NOMO-1 treated with dmso at 0.1 percent for 144 hours (cell line): ENCODE measurements at regions not wholly inside any gene's neighbourhood (a gene's known extent, or its start where the extent isn't known, plus 50 kb on each side); places are given as distances from the start of the nearest gene placed in this dataset.

Experiments used
- DNase-seq: peaks from one replicate; lab custom pipeline; 2025; ENCODE audit not compliant: unreplicated experiment; lab: John Stamatoyannopoulos, UW

DNA sequence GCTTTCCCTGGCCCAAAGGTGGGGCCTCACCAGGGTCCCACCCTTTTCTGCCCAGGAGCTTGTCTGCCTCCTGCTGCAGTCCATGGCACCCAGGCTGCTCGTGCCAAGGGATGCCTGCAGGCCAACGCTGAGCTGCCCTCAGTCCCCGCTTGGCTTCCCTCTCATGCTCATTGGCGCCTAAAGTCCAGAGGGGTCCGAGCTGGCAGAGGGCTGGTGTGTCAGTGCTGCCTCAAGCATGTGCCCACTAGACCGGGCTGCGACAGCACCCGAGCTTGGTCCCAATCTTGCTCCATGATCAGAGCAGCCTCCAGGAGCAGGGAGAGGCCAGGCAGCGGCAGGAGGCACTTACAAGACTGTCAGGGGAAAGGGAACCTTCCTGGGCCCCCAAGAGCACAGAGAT lies 287.0 kb downstream of the ICOS start:
- no peak for DNase-seq

DNA sequence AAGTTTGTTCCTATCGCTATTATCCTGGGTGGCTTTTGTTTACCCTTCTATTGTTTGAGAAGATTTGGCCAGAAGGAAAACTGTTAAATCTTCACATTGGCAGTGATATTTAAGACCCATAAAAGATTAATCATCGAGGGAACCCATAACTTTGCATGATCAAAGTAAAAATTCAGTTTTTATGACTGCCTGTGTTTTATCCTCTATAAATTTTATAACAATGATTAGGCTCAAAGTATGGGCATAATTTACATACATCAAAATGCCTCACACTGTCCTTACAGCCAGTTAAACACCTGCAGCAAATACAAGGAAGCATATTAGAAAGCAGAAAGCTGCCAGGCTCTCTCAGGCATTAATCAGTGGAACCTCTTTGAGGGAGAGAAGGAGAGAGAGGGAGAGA lies 289.1 kb downstream of the ICOS start:
- DNase-seq: no peak

- no peak for DNase-seq
Observed at GRCh38 chr2:204226305-204226880, 289.8 kb downstream of the ICOS start.

GRCh38 chr2:204228169-204228886 lies 291.8 kb downstream of the ICOS start:
- DNase-seq: no peak

GRCh38 chr2:204234248-204234647 lies 297.7 kb downstream of the ICOS start:
- no peak for DNase-seq

- no peak for DNase-seq
Observed at GRCh38 chr2:204234879-204235278, 298.3 kb downstream of the ICOS start.

DNA sequence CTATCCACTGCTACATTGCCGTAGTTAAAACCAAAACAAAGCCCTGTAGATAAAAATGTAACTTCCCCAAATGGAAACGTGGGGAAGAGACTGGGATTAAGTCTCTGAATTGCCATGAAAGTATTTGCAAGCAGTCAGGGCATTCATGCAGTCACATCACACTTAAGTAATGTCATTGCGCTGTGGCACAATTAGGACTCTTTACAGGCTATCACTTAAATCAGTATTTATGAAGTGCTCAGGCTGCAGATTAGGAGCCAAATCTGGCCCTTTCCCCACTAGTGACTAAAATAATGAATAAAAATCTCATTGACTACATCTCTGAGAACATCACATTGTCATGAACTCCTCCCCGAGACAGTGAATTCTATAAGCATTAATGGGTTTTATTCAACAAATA lies 300.9 kb downstream of the ICOS start:
- DNase-seq: no peak

GRCh38 chr2:204239411-204240165 lies 303.0 kb downstream of the ICOS start:
- DNase-seq: no peak

DNA sequence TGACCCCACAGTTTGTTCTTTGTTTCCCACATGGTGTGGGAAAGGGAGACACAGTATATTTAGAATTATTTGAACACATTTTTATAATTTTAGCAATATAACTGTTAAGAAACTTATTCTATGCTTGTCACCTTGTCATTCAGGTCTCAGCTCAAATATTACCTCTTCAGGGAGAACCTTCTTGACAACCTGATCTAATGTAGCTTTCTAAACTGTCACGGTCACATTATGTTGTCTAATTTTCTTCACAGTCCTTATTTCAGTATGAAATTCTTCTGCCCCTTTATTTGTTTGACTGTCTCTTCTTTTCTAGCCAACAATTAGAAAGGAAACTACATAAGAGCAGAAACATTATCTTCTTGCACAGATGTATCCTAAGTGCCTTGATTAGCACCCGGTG lies 304.3 kb upstream of the PARD3B start:
- DNase-seq: no peak

DNA sequence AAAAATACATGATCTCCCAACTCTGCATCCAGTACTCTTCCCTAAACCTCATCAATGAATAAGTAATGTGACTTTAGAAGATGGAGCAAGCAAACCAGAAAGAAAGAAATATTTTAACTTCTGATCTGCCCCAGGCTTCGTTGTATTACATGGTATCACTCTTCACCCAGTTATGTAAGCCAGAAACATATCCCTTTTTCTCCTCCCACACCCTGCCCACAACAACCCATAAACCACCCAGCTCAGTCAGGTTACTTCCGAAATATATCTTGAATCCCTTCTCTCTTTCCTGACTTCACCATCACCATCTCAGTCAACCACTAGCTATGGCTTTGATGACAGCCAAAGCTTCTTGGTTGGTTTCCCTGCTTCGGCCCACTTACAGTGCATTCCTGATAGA lies 295.8 kb upstream of the PARD3B start:
- DNase-seq: no peak

DNA sequence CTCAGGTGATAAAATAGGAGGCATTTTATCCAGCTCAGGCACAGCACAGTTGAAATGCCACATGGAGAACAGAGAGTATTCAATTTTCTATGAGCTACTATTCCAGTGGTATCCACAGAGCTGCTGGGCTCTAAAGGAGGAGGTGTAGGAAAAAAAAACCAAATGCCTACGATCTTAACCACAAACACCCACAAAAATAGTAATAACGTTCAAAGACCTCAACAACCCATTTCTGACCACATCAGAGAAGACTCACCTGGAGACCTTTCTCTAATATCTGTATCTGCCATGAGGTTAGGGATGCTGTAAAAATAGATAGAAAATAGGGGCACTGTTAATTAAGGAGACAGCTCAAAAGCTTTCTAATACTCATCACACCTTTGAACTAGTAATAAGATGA lies 294.6 kb upstream of the PARD3B start:
- no peak for DNase-seq

DNA sequence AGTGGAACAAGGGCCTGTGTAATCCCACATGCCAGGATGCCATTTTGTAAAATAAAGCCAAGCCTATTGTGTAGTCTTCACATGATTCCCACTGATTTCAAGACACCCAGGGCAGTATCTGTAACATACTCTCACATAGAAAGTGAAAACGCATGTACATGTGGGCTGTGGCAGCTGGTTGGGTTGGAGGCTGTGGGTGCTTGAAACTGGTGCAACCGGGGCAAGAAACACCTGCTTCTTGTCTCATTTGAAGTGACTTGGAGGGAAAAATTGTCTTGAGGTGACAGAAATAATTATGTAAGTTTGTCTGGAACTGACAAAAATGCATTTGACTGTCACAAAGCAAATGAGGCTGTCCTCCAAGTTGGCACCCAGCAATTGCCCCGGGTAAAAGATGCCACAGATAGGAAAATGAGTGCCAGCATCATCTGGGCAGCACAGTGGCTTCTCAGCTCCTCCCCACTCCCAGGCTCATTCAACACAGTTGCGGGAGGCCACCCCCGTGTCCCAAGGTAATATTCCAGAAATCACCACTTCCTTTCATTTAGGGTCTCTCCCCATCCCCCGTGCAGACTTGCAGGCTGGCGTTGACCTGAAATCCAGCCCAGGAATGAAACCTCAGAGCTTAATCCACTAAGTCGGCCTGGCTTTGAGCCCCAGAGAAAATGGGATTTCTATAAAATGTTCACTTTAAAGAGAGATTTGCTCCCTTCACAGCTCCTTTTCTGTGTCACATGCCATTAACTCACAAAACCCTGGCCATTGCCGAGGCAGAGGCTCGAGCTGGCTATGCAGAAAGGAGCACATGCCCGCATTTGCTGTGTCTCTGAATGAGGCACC lies 293.9 kb upstream of the PARD3B start:
- no peak for DNase-seq

GRCh38 chr2:204251998-204252376 lies 293.3 kb upstream of the PARD3B start:
- no peak for DNase-seq

DNA sequence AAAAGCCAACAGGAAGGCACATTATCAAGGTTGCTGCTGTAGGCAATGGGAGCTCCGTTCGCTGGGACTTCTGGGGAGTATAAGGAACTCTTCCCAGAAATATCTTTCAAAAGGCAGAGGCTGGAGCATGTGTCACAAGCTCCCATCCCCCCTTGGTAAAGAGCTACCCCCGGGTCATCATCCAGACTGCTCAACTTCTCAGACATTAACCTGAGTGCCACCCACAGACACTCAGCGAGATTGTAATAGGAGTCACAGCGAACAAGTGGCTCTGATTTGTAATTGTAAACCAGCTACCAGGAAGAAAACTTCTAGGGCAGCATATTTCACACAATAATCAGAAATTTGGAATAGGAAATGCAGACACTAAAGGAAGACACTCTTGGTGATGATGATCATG lies 290.2 kb upstream of the PARD3B start:
- no peak for DNase-seq

DNA sequence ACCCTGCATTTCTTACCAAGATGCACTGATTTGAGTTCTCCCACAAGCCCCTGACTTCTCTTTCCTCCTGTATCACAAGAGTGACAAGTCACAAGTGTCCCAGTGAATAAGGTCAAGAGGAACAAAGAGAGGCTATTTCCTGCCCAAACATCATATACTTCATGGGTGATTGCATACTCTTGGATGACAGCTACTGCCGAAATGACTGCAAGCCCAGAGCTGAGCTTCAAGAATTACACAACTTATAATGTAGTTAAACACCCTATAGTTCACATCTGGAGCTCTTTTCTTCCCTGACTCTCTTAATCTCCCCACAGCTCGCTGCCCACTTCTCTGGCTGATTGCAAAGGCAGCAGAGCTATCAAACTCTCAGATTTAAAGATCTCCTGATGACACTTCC lies 289.7 kb upstream of the PARD3B start:
- no peak for DNase-seq

DNA sequence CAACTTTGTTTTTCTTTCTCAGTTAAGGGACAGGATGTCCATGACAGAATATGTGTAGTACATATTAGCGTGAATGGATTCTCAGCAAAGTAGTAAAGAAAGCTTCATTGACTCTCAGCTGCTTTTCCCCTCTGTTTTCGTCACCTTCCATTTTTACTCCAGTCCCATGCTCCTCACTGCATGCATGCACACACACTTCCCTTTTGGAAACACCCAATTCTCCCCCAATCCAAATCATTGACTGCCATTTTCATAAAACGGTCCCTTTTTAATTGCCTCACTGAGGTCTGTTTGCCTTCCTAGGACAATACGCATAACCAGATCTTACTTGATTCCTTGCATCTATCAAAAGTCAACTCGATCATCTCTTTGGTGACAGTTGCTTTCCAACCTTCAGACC lies 287.5 kb upstream of the PARD3B start:
- no peak for DNase-seq

DNA sequence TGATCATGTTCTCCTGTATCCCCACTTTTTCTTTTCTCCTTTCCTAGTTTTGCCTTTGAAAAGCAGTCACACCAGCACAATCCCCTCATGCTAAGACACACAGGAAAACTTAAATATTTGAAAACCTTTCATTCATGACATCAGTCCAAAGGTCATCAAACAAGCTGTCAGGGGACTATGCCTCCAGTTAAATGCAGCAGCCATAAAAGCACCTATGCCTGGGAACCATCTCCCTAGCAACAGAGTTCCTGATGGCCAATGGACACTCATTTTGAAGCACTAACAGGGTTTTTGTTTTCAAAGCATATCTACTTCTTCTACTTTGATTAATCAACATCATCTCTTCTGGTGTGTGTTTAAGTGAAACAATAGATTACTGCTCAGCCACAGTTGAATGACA lies 286.4 kb upstream of the PARD3B start:
- no peak for DNase-seq

DNA sequence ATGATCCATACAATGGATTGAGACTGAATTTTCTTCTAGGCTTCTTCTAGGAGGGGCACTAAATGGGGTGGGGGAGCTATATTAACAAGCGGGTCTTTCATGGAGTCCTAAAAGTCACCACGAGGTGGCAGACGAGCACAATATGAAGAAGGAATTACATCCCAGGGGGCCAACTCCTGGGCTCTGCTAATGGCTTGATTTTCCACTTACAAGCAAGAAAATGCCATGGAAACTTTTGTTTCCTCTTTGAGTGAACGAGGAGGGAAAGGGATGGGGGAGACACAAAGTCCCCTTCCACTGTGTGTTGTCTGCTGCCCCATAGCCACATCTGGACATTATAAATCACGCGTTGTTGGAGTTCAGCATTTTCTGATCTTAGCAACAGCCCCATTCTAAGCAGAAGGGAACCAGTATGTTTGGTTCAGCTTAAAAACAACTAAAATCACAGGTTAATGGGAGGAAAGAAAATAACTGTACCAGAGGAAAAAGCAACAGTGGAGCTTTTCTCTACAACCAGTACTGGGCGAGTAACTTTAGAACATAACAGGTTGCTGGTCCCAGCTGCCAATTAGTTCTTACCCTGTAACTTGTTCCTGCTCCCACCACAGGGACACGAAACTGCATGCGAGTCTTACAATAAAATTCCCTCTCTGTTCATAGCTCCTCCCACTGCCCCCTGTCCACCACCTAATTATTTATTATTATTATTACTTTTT lies 285.0 kb upstream of the PARD3B start:
- DNase-seq: no peak

GRCh38 chr2:204260901-204261300 lies 284.4 kb upstream of the PARD3B start:
- no peak for DNase-seq

GRCh38 chr2:204261846-204262245 lies 283.4 kb upstream of the PARD3B start:
- DNase-seq: no peak

- no peak for DNase-seq
Observed at GRCh38 chr2:204264085-204264553, 281.2 kb upstream of the PARD3B start.
